ENCODE measurements at regions not wholly inside any gene's neighbourhood (a gene's known extent, or its start where the extent isn't known, plus 50 kb on each side); places are given as distances from the start of the nearest gene placed in this dataset.

DNA sequence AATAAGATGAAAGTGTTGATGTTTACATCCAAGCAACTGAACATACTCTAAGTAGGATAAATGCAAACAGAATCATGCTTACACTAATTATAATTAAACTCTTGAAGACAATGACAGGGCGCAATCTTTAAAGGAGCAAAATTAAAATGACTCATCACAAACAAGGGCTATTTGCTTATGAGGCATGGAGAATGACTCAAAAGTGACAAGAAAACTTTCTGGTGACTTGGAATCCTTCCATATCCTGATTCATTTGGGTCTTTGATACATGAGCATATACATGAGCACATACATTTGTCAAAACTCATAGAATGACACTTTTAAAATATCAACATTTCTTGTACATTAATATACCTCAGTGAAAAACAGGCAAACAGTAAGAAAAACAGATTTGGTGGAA lies 1632.3 kb downstream of the KCNT2 start:
- Histone ChIP-seq H3K9me3 (ENCODE audit: low read length) (no peaks in the 10 kb centered on the region), H3K9ac (ENCODE audit: low read length) (no peak overlapping the region), H2AFZ (ENCODE audit: low read length) (no peak overlapping the region), H3K79me2 (ENCODE audit: insufficient read depth, low read length) (no peaks in the 10 kb centered on the region), H3K4me2 (ENCODE audit: low read length) (no peak overlapping the region), H3K27ac (ENCODE audit: low read depth, low read length, poor library complexity, severe bottlenecking) (no peak overlapping the region), H3K27me3 (ENCODE audit: insufficient read depth, low read length) (no peaks in the 10 kb centered on the region), H3K36me3 (ENCODE audit: insufficient read depth, low read length) (no peaks in the 10 kb centered on the region), H3F3A (ENCODE audit: insufficient read depth, low read length) (no peaks in the 10 kb centered on the region), H3K9me2 (ENCODE audit: low read depth, low read length) (no peaks in the 10 kb centered on the region), H3K4me1 (ENCODE audit: insufficient read depth, low read length, severe bottlenecking) (no peaks in the 10 kb centered on the region), H3K4me3 (ENCODE audit: low read depth, low read length, poor library complexity, severe bottlenecking) (no peak overlapping the region), H4K20me1 (ENCODE audit: insufficient read depth, low read length) (no peaks in the 10 kb centered on the region)
- TF ChIP-seq EZH2 (IDR thresholded peaks at IDR 0.05; ENCODE audit: borderline replicate concordance, low read length), result no peak
- TF ChIP-seq, protein P1, sequence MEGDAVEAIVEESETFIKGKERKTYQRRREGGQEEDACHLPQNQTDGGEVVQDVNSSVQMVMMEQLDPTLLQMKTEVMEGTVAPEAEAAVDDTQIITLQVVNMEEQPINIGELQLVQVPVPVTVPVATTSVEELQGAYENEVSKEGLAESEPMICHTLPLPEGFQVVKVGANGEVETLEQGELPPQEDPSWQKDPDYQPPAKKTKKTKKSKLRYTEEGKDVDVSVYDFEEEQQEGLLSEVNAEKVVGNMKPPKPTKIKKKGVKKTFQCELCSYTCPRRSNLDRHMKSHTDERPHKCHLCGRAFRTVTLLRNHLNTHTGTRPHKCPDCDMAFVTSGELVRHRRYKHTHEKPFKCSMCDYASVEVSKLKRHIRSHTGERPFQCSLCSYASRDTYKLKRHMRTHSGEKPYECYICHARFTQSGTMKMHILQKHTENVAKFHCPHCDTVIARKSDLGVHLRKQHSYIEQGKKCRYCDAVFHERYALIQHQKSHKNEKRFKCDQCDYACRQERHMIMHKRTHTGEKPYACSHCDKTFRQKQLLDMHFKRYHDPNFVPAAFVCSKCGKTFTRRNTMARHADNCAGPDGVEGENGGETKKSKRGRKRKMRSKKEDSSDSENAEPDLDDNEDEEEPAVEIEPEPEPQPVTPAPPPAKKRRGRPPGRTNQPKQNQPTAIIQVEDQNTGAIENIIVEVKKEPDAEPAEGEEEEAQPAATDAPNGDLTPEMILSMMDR (IDR thresholded peaks at IDR 0.05; ENCODE audit: low read length), result no peak

DNA sequence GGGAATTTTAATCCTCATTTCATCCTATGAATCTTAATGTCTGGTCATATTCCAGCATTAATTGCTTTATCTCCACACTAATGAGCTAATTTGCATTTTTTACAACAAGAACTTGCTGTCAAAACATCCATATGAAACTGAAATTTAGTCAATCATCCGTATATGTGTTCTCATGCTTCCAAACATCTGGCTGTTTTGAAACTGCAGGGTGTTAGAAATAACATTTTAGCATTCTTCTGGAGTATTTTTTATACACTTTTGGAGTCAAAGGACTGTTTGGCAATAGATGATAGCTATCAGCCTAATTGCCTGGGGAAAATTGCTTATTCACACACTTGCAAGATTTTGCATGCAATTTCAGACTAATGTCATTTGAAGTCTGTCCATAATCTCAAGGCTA lies 1639.3 kb downstream of the KCNT2 start:
- no peaks in the 10 kb centered on the region for H3K4me1 ChIP-seq (ENCODE audit: insufficient read depth, low read length, severe bottlenecking)
- H3K9me2 ChIP-seq (ENCODE audit: low read depth, low read length), result no peaks in the 10 kb centered on the region
- H3K4me3 ChIP-seq (ENCODE audit: low read depth, low read length, poor library complexity, severe bottlenecking), result no peak overlapping the region
- no peak overlapping the region for H3K4me2 ChIP-seq (ENCODE audit: low read length)
- H2AFZ ChIP-seq (ENCODE audit: low read length), result no peak overlapping the region
- H3K36me3 ChIP-seq (ENCODE audit: insufficient read depth, low read length), result no peaks in the 10 kb centered on the region
- no peak overlapping the region for H3K27ac ChIP-seq (ENCODE audit: low read depth, low read length, poor library complexity, severe bottlenecking)
- H3K9ac ChIP-seq (ENCODE audit: low read length), result no peak overlapping the region
- no peaks in the 10 kb centered on the region for H4K20me1 ChIP-seq (ENCODE audit: insufficient read depth, low read length)
- no peaks in the 10 kb centered on the region for H3K9me3 ChIP-seq (ENCODE audit: low read length)
- H3F3A ChIP-seq (ENCODE audit: insufficient read depth, low read length), result no peaks in the 10 kb centered on the region
- H3K27me3 ChIP-seq (ENCODE audit: insufficient read depth, low read length), result no peaks in the 10 kb centered on the region
- no peak for TF ChIP-seq EZH2 (IDR thresholded peaks at IDR 0.05; ENCODE audit: borderline replicate concordance, low read length)
- TF ChIP-seq, protein P1 (IDR thresholded peaks at IDR 0.05; ENCODE audit: low read length), result no peak
- H3K79me2 ChIP-seq (ENCODE audit: insufficient read depth, low read length), result no peaks in the 10 kb centered on the region

DNA sequence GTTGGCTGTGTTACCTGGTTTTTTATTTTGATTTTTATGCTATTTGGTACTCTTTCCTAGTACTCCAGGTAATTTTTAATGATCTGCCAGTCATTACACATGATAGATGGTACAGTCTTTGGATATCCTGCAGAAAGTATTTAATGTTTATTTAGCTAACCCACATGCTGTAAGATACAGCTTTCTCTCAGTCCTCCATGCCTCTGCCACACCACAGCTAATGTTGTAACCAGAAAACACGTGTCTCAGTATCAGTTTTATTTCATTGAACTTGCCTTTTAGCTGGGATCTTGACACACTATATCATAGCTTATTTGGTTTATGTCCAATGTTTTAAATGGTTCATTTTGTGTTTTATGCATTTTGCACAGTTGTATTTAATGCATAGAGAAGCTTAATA lies 1648.4 kb downstream of the KCNT2 start:
- Histone ChIP-seq H3K4me1 (ENCODE audit: insufficient read depth, low read length, severe bottlenecking) (no peaks in the 10 kb centered on the region), H3K27ac (ENCODE audit: low read depth, low read length, poor library complexity, severe bottlenecking) (no peak overlapping the region), H2AFZ (ENCODE audit: low read length) (peak overlapping the region; percentile 88), H3K9me3 (ENCODE audit: low read length) (peaks cover 3% of the 10 kb centered on the region; the same call in 1 of the 2 replicates), H3K4me3 (ENCODE audit: low read depth, low read length, poor library complexity, severe bottlenecking) (no peak overlapping the region), H3K79me2 (ENCODE audit: insufficient read depth, low read length) (no peaks in the 10 kb centered on the region), H3F3A (ENCODE audit: insufficient read depth, low read length) (peaks cover 4% of the 10 kb centered on the region; the same call in 1 of the 2 replicates), H3K4me2 (ENCODE audit: low read length) (no peak overlapping the region; the same call in 1 of the 2 replicates), H3K9ac (ENCODE audit: low read length) (no peak overlapping the region), H3K36me3 (ENCODE audit: insufficient read depth, low read length) (no peaks in the 10 kb centered on the region), H4K20me1 (ENCODE audit: insufficient read depth, low read length) (no peaks in the 10 kb centered on the region), H3K27me3 (ENCODE audit: insufficient read depth, low read length) (no peaks in the 10 kb centered on the region), H3K9me2 (ENCODE audit: low read depth, low read length) (no peaks in the 10 kb centered on the region)
- no peak for TF ChIP-seq EZH2 (IDR thresholded peaks at IDR 0.05; ENCODE audit: borderline replicate concordance, low read length)
- TF ChIP-seq, protein P1 (IDR thresholded peaks at IDR 0.05; ENCODE audit: low read length), result no peak
